AG04450 (cell line): ENCODE measurements at regions not wholly inside any gene's neighbourhood (a gene's known extent, or its start where the extent isn't known, plus 50 kb on each side); places are given as distances from the start of the nearest gene placed in this dataset.

ENCODE experiments used
- CTCF ChIA-PET: fragments of 300-600, 350-600 bp; formaldehyde crosslinking; extraction: SDS; loops from one replicate; lab custom pipeline; 2022; ENCODE audit warnings: antibody characterized with exemption, inconsistent platforms; lab: Charles Lee
- POLR2A ChIA-PET: fragments of 350-600 bp; formaldehyde crosslinking; extraction: SDS; loops from one replicate; lab custom pipeline; 2021; ENCODE audit warnings: antibody characterized with exemption, inconsistent platforms; lab: Yijun Ruan, JAX
- DNase-seq: peaks from one replicate; pipeline ENCODE4 v3.0.0-alpha.2; 2011; ENCODE audit warnings: low read depth, low spot score
- H3K27ac ChIP-seq: one replicate; pipeline ENCODE4 v1.5.1; 2012; ENCODE audit warnings: low read depth, low read length, control low read depth
- H3K27me3 ChIP-seq: one replicate; pipeline ENCODE4 v1.6.0; 2012; ENCODE audit warnings: low read length; ENCODE audit not compliant: control insufficient read depth, insufficient read depth
- H3K4me3 ChIP-seq: 2 replicates; pipeline ENCODE4 v1.5.1; 2011; ENCODE audit warnings: mild to moderate bottlenecking, low read depth, low read length, control low read depth
- H3K9me3 ChIP-seq: 2 replicates; pipeline ENCODE4 v1.5.1; 2012; ENCODE audit warnings: low read length; ENCODE audit not compliant: control insufficient read depth, insufficient read depth
- CTCF ChIP-seq: IDR thresholded peaks from 2 replicates; pipeline ENCODE4 v1.5.1; 2011; ENCODE audit warnings: low read depth, low read length, control low read depth, inconsistent platforms

- TF ChIP-seq CTCF, result no peak
- CTCF ChIA-PET, result no interaction called here
- no peaks in the 10 kb centered on the region for H3K27me3 ChIP-seq
- H3K4me3 ChIP-seq, result no peak overlapping the region
- no peak for DNase-seq
- peaks cover 60% of the 10 kb centered on the region for H3K9me3 ChIP-seq
- H3K27ac ChIP-seq, result no peak overlapping the region
- POLR2A ChIA-PET, result no interaction called here
These were observed 359.3 kb upstream of the SALL3 start for GRCh38 chr18:78620326-78620725.

- TF ChIP-seq CTCF, result no peak
- no peaks in the 10 kb centered on the region for H3K27me3 ChIP-seq
- H3K9me3 ChIP-seq, result peaks cover 63% of the 10 kb centered on the region
- CTCF ChIA-PET, result no interaction called here
- no peak overlapping the region for H3K4me3 ChIP-seq
- no peak for DNase-seq
- H3K27ac ChIP-seq, result no peak overlapping the region
- POLR2A ChIA-PET, result no interaction called here
These were observed 358.4 kb upstream of the SALL3 start for GRCh38 chr18:78621141-78621755.

GRCh38 chr18:78622251-78622906 lies 357.2 kb upstream of the SALL3 start:
- no peak for DNase-seq
- ChIA-PET POLR2A (no interaction called here), CTCF (no interaction called here)
- H3K4me3 ChIP-seq, result no peak overlapping the region
- H3K9me3 ChIP-seq, result peaks cover 63% of the 10 kb centered on the region
- TF ChIP-seq CTCF, result no peak
- H3K27ac ChIP-seq, result no peak overlapping the region
- no peaks in the 10 kb centered on the region for H3K27me3 ChIP-seq

GRCh38 chr18:78622907-78623541 lies 356.6 kb upstream of the SALL3 start:
- Histone ChIP-seq H3K27ac (no peak overlapping the region), H3K4me3 (no peak overlapping the region), H3K27me3 (no peaks in the 10 kb centered on the region), H3K9me3 (peaks cover 66% of the 10 kb centered on the region)
- ChIA-PET POLR2A (no interaction called here), CTCF (no interaction called here)
- no peak for TF ChIP-seq CTCF
- DNase-seq, result no peak

- Histone ChIP-seq H3K27me3 (no peaks in the 10 kb centered on the region), H3K9me3 (peaks cover 66% of the 10 kb centered on the region), H3K4me3 (no peak overlapping the region), H3K27ac (no peak overlapping the region)
- no peak for DNase-seq
- ChIA-PET CTCF (no interaction called here), POLR2A (no interaction called here)
- TF ChIP-seq CTCF, result no peak
These were observed 354.9 kb upstream of the SALL3 start for GRCh38 chr18:78624646-78625279.
